A549 (cell line): ENCODE measurements at regions not wholly inside any gene's neighbourhood (a gene's known extent, or its start where the extent isn't known, plus 50 kb on each side); places are given as distances from the start of the nearest gene placed in this dataset.

Source experiments
- CTCF ChIP-seq: fragments of >200 bp; sonication (Bioruptor Twin); formaldehyde crosslinking; IDR thresholded peaks from 3 replicates; pipeline ENCODE4 v1.5.1; 2016
- MAZ ChIP-seq: fragments of 150-350 bp; IDR thresholded peaks from 2 replicates; pipeline ENCODE4 v1.6.1; 2014; ENCODE audit warnings: antibody characterized with exemption, low read depth, low read length, borderline replicate concordance
- MYC ChIP-seq: IDR thresholded peaks from 2 replicates; pipeline ENCODE4 v1.6.1; 2012; ENCODE audit warnings: mild to moderate bottlenecking, inconsistent platforms, low read length, improper control_type of control experiment, borderline replicate concordance
- PHF8 ChIP-seq: fragments of 200-600 bp; sonication (generic); IDR thresholded peaks from 2 replicates; pipeline ENCODE4 v1.6.1; 2016; ENCODE audit warnings: low read depth, mild to moderate bottlenecking, antibody characterized with exemption, moderate library complexity, borderline replicate concordance

DNA sequence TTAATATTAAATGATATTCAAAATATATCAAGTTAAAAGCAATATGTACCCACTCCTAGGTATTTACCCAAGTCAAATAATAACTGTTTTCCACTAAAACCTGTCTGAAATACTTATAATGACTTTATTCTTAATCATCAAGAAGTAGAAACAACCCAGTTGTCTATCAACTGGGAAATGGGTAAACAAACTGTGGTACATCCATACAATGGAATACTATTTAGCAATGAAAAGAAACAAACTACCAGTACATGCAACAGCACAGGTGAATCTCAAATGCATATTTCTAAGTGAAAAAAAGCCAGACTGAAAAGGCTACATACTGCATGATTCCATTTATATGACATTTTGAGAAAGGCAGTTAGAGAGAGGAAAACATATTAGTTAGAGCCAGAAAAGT lies 559.9 kb downstream of the MBD2 start:
- TF ChIP-seq PHF8 (no peak), MYC (no peak), CTCF (no peak), MAZ (no peak)
